DOHH2 (cell line): ENCODE measurements at regions not wholly inside any gene's neighbourhood (a gene's known extent, or its start where the extent isn't known, plus 50 kb on each side); places are given as distances from the start of the nearest gene placed in this dataset.

Experiments used
- EZH2phosphoT487 ChIP-seq: fragments of 200-600 bp; sonication (generic); IDR thresholded peaks from 2 replicates; pipeline ENCODE4 v1.6.1; 2017; ENCODE audit warnings: borderline replicate concordance, mild to moderate bottlenecking, antibody characterized with exemption, low read length, moderate library complexity, mixed read lengths
- TF ChIP-seq, protein P1 (sequence below): fragments of 200-600 bp; sonication (generic); IDR thresholded peaks from one replicate; pipeline ENCODE4 v1.5.1; 2014; ENCODE audit warnings: antibody characterized with exemption, mild to moderate bottlenecking, low read depth, low read length; ENCODE audit not compliant: poor library complexity, severe bottlenecking

DNA sequence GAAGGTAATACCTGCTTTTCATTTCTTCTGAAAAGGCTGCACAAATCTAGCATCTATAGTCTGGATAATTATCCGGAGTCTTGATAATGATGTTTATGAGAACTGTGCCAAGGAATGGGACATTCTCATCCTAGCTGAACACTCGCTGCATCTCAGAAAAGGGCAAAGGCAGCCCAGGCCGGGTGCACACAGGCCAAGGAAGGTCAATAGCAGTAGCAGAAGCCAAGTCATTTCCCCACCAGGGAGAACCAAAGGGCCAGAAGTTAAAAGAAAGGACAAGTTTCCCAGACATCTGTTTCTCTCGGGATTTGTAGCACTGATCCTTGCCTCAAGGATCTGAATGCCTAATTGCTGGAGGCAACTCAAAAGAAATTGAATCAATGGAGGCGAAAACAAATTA is 66.1 kb upstream of the ANKRD55 start:
- TF ChIP-seq, protein P1, sequence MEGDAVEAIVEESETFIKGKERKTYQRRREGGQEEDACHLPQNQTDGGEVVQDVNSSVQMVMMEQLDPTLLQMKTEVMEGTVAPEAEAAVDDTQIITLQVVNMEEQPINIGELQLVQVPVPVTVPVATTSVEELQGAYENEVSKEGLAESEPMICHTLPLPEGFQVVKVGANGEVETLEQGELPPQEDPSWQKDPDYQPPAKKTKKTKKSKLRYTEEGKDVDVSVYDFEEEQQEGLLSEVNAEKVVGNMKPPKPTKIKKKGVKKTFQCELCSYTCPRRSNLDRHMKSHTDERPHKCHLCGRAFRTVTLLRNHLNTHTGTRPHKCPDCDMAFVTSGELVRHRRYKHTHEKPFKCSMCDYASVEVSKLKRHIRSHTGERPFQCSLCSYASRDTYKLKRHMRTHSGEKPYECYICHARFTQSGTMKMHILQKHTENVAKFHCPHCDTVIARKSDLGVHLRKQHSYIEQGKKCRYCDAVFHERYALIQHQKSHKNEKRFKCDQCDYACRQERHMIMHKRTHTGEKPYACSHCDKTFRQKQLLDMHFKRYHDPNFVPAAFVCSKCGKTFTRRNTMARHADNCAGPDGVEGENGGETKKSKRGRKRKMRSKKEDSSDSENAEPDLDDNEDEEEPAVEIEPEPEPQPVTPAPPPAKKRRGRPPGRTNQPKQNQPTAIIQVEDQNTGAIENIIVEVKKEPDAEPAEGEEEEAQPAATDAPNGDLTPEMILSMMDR: no peak
- TF ChIP-seq EZH2phosphoT487: no peak
